ENCODE measurements at regions not wholly inside any gene's neighbourhood (a gene's known extent, or its start where the extent isn't known, plus 50 kb on each side); places are given as distances from the start of the nearest gene placed in this dataset.

- no peak for TF ChIP-seq CTCFL (IDR thresholded peaks at IDR 0.05; ENCODE audit: borderline replicate concordance, insufficient read depth, low read depth, low read length, poor library complexity, severe bottlenecking)
- TF ChIP-seq DIDO1 (tag; IDR thresholded peaks at IDR 0.05; ENCODE audit: low read depth): no peak
- 0 out of 2 replicates have a peak, but pooled peaks have one; percentile 56 for TF ChIP-seq E2F3 (CRISPR knock-in tag; IDR thresholded peaks at IDR 0.05)
- no peak for TF ChIP-seq SIN3B (IDR thresholded peaks at IDR 0.05; ENCODE audit: low read depth)
- peak; percentile 55 for TF ChIP-seq USF1 (CRISPR knock-in tag; IDR thresholded peaks at IDR 0.05)
- peak in 1 of 2 experiments; percentile 31; a peak in 2 of 4 replicates for TF ChIP-seq RAD21 (CRISPR knock-in tag; conservative IDR thresholded peaks at IDR 0.05 in 1 of 2, IDR thresholded peaks at IDR 0.05 in 1 of 2)
- peak; percentile 18; the same call in 1 of the 2 replicates for TF ChIP-seq SOX6 (IDR thresholded peaks at IDR 0.05)
- peak; percentile 69; the same call in 1 of the 2 replicates for TF ChIP-seq TSHZ1 (CRISPR knock-in tag; IDR thresholded peaks at IDR 0.05)
- peak; percentile 43; the same call in 1 of the 2 replicates for TF ChIP-seq TEAD4 (IDR thresholded peaks at IDR 0.05; ENCODE audit: low read length)
- peak; percentile 40; the same call in 1 of the 2 replicates for TF ChIP-seq TEAD4 (CRISPR knock-in tag; IDR thresholded peaks at IDR 0.05; ENCODE audit: borderline replicate concordance)
- no peak for TF ChIP-seq THAP12 (CRISPR knock-in tag; IDR thresholded peaks at IDR 0.05)
- TF ChIP-seq SRSF9 (IDR thresholded peaks at IDR 0.05; ENCODE audit: borderline replicate concordance, low read depth, low read length): no peak
- TF ChIP-seq SMAD1 (IDR thresholded peaks at IDR 0.05; ENCODE audit: low read depth, low read length, partially characterized antibody): no peak
- TF ChIP-seq ZKSCAN3 (CRISPR knock-in tag; IDR thresholded peaks at IDR 0.05): no peak; the same call in 1 of the 2 replicates
- TF ChIP-seq RBM34 (IDR thresholded peaks at IDR 0.05; ENCODE audit: borderline replicate concordance, insufficient read depth, low read length): no peak
- TF ChIP-seq SMAD3 (CRISPR knock-in tag; conservative IDR thresholded peaks at IDR 0.05): peak; percentile 65; the same call in 1 of the 2 replicates
- TF ChIP-seq PHF8 (IDR thresholded peaks at IDR 0.05; ENCODE audit: borderline replicate concordance, low read length): no peak
- TF ChIP-seq CBFB (CRISPR knock-in tag; IDR thresholded peaks at IDR 0.05): no peak
- TF ChIP-seq MAX (CRISPR knock-in tag; IDR thresholded peaks at IDR 0.05): 0 out of 2 replicates have a peak, but pooled peaks have one; percentile 22
Measured at GRCh38 chr1:173422456-173422976, 54.6 kb upstream of the PRDX6 start (continued).
